Left ventricle myocardium inferior (tissue), 1 donor: ENCODE measurements at regions not wholly inside any gene's neighbourhood (a gene's known extent, or its start where the extent isn't known, plus 50 kb on each side); places are given as distances from the start of the nearest gene placed in this dataset.
A peak's percentile ranks its signal among the peaks of the same experiment; 100 is the strongest.

ENCODE experiments used
- DNase-seq: peaks from one replicate; pipeline ENCODE4 v3.0.0-alpha.2; 2020
- H3K27ac ChIP-seq: fragments of 200-600 bp; replicated peaks from 2 replicates; pipeline ENCODE4 v1.8.0; 2021
- H3K27me3 ChIP-seq: fragments of 200-600 bp; 2 replicates; pipeline ENCODE4 v1.8.0; 2021; ENCODE audit warnings: low read depth
- H3K36me3 ChIP-seq: fragments of 200-600 bp; 2 replicates; pipeline ENCODE4 v1.8.0; 2021
- H3K4me1 ChIP-seq: fragments of 200-600 bp; 2 replicates; pipeline ENCODE4 v1.8.0; 2021
- H3K4me3 ChIP-seq: fragments of 200-600 bp; 2 replicates; pipeline ENCODE4 v1.8.0; 2021; ENCODE audit warnings: mild to moderate bottlenecking, moderate library complexity
- H3K9me3 ChIP-seq: fragments of 200-600 bp; replicated peaks from 2 replicates; pipeline ENCODE4 v1.8.0; 2021
- CTCF ChIP-seq: fragments of 200-600 bp; IDR thresholded peaks from 2 replicates; pipeline ENCODE4 v1.8.0; 2021; ENCODE audit warnings: antibody characterized with exemption, mild to moderate bottlenecking, borderline replicate concordance
- intact Hi-C: fragments of 100-400 bp; cut with micrococcal nuclease; formaldehyde crosslinking; loops from one replicate; pipeline ENCODE4 v1.11.0; 2022
- donor health status: DM: no; HTN: yes; CAD: no; lungs with severe emphysema.

GRCh38 chr1:38560457-38560856 lies 299.1 kb downstream of the RRAGC start:
- no peaks in the 10 kb centered on the region for H3K36me3 ChIP-seq
- TF ChIP-seq CTCF: no peak
- no peak overlapping the region for H3K27ac ChIP-seq
- no peak for DNase-seq
- no peak overlapping the region for H3K4me3 ChIP-seq
- H3K9me3 ChIP-seq: no peaks in the 10 kb centered on the region
- peaks cover 71% of the 10 kb centered on the region for H3K27me3 ChIP-seq
- intact Hi-C loops: no loop called here
- H3K4me1 ChIP-seq: peaks cover 11% of the 10 kb centered on the region

GRCh38 chr1:38559446-38560165 lies 300.0 kb downstream of the RRAGC start:
- intact Hi-C loops: no loop called here
- no peak for DNase-seq
- Histone ChIP-seq H3K9me3 (no peaks in the 10 kb centered on the region), H3K27me3 (peaks cover 62% of the 10 kb centered on the region), H3K36me3 (no peaks in the 10 kb centered on the region), H3K4me1 (peaks cover 11% of the 10 kb centered on the region), H3K4me3 (peak overlapping the region; percentile 42), H3K27ac (no peak overlapping the region)
- TF ChIP-seq CTCF: no peak

- H3K27ac ChIP-seq: no peak overlapping the region
- intact Hi-C loops: no loop called here
- H3K27me3 ChIP-seq: peaks cover 58% of the 10 kb centered on the region
- H3K9me3 ChIP-seq: no peaks in the 10 kb centered on the region
- TF ChIP-seq CTCF: no peak
- H3K4me3 ChIP-seq: peak overlapping the region; percentile 42
- DNase-seq: no peak
- no peaks in the 10 kb centered on the region for H3K36me3 ChIP-seq
- H3K4me1 ChIP-seq: peaks cover 11% of the 10 kb centered on the region
These were observed 300.8 kb downstream of the RRAGC start for GRCh38 chr1:38558500-38559445.

DNA sequence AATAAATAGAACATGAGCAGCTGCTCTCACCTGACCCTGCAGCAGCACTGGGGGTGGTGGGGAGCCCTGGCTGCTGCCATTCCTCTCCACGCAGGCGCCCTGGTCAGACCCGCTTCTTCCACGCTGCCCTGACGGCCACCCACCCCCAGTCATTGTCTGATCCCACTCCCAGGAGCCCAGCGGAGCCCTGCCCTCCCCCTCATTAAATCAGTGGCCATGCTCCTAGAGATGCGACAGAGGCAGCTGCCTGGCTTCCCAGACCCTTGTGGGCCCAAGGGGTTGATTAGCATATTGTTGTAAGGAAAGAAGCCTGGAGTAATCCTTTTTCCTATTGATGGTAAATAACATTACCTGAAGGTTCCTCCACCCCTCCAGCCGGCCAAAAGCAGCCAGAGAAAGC lies 301.5 kb downstream of the RRAGC start:
- intact Hi-C loops: no loop called here
- Histone ChIP-seq H3K4me1 (peaks cover 11% of the 10 kb centered on the region), H3K36me3 (no peaks in the 10 kb centered on the region), H3K4me3 (no peak overlapping the region), H3K9me3 (no peaks in the 10 kb centered on the region), H3K27ac (no peak overlapping the region), H3K27me3 (peaks cover 51% of the 10 kb centered on the region)
- DNase-seq: no peak
- no peak for TF ChIP-seq CTCF

DNA sequence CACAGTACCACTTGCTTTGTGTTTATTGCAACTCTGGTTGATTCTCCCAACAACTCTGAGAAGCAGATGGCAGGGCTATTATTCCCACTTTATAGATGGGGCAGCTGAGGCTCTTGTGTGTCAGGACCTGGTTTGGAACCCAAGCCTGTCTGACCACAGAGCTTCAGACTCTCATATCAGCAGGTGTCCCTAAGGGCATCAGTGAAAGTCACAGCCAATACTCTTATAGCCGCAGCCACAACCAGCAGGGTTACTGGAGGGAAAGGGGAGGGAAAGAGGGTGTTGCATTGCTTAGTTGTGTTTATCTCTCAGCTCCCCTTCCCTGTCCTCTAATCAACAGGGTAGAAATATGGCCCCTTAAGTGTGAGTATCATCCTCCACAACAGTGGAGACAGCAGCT lies 304.0 kb downstream of the RRAGC start:
- intact Hi-C loops: no loop called here
- Histone ChIP-seq H3K4me1 (peaks cover 11% of the 10 kb centered on the region), H3K27ac (no peak overlapping the region), H3K27me3 (peaks cover 50% of the 10 kb centered on the region), H3K9me3 (no peaks in the 10 kb centered on the region), H3K4me3 (no peak overlapping the region), H3K36me3 (no peaks in the 10 kb centered on the region)
- no peak for DNase-seq
- TF ChIP-seq CTCF: no peak
